Duodenal mucosa (tissue), 2 donors: ENCODE measurements at regions not wholly inside any gene's neighbourhood (a gene's known extent, or its start where the extent isn't known, plus 50 kb on each side); places are given as distances from the start of the nearest gene placed in this dataset.

ENCODE experiments used
- H3K27ac ChIP-seq: one replicate; pipeline ENCODE4 v1.7.0; 2013; ENCODE audit warnings: low read depth, low read length
- H3K27me3 ChIP-seq, 2 donors: one replicate each; pipeline ENCODE4 v1.7.0; 2013; ENCODE audit warnings: low read length in 2 of 2, control low read depth in 1 of 2; ENCODE audit not compliant: insufficient read depth in 2 of 2, control insufficient read depth in 1 of 2
- H3K36me3 ChIP-seq, 2 donors: one replicate each; pipeline ENCODE4 v1.7.0; 2013; ENCODE audit warnings: low read length in 2 of 2, control low read depth in 1 of 2; ENCODE audit not compliant: insufficient read depth in 2 of 2, control insufficient read depth in 1 of 2
- H3K4me1 ChIP-seq, 2 donors: one replicate each; pipeline ENCODE4 v1.7.0; 2013; ENCODE audit warnings: low read length in 2 of 2, control low read depth in 1 of 2; ENCODE audit not compliant: insufficient read depth in 2 of 2, control insufficient read depth in 1 of 2
- H3K4me3 ChIP-seq, 2 donors: one replicate each; pipeline ENCODE4 v1.7.0; 2013; ENCODE audit warnings: low read length in 2 of 2, low read depth in 1 of 2
- H3K9ac ChIP-seq, 2 donors: one replicate each; pipeline ENCODE4 v1.7.0; 2013; ENCODE audit warnings: low read length in 2 of 2, low read depth in 1 of 2
- H3K9me3 ChIP-seq, 2 donors: one replicate each; pipeline ENCODE4 v1.7.0; 2013; ENCODE audit warnings: low read length in 2 of 2, control low read depth in 1 of 2; ENCODE audit not compliant: control insufficient read depth in 1 of 2

GRCh38 chr5:82748688-82749460 is 328.3 kb downstream of the TMEM167A start:
- no peaks in the 10 kb centered on the region for H3K36me3 ChIP-seq
- peaks cover 6 to 11% of the 10 kb centered on the region in 2 donors for H3K4me1 ChIP-seq
- H3K27me3 ChIP-seq: no peaks in the 10 kb centered on the region
- H3K9ac ChIP-seq: no peak overlapping the region
- no peak overlapping the region for H3K27ac ChIP-seq
- no peaks in the 10 kb centered on the region for H3K9me3 ChIP-seq
- no peak overlapping the region for H3K4me3 ChIP-seq

DNA sequence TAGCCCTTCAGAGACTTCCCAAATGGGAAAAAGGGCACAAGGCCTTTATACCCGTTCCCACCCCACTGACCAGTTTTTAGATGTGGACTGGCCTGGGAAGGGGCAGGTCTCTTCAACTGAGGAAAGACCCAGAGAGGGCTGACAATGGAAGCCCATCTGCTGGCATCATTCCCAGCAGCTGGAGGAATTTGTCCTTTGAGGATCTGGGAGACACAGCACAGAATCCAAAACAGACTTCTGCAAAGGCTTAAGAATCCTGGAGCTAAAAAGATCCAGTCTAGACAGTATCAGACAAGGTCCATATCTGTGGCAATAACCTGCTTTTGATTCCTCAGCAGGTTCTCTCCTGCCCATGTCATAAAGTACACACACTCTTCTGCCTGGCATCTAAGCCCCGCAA is 329.2 kb downstream of the TMEM167A start:
- no peak overlapping the region for H3K9ac ChIP-seq
- no peak overlapping the region for H3K4me3 ChIP-seq
- no peaks in the 10 kb centered on the region for H3K9me3 ChIP-seq
- H3K4me1 ChIP-seq: peaks cover 6 to 11% of the 10 kb centered on the region in 2 donors
- H3K27ac ChIP-seq: no peak overlapping the region
- no peaks in the 10 kb centered on the region for H3K27me3 ChIP-seq
- no peaks in the 10 kb centered on the region for H3K36me3 ChIP-seq

- H3K9me3 ChIP-seq: no peaks in the 10 kb centered on the region
- no peaks in the 10 kb centered on the region for H3K36me3 ChIP-seq
- H3K4me1 ChIP-seq: peaks cover 6 to 11% of the 10 kb centered on the region in 2 donors
- no peak overlapping the region for H3K9ac ChIP-seq
- H3K27ac ChIP-seq: no peak overlapping the region
- no peaks in the 10 kb centered on the region for H3K27me3 ChIP-seq
- H3K4me3 ChIP-seq: no peak overlapping the region
Observed at GRCh38 chr5:82745016-82745415, 332.2 kb downstream of the TMEM167A start.

DNA sequence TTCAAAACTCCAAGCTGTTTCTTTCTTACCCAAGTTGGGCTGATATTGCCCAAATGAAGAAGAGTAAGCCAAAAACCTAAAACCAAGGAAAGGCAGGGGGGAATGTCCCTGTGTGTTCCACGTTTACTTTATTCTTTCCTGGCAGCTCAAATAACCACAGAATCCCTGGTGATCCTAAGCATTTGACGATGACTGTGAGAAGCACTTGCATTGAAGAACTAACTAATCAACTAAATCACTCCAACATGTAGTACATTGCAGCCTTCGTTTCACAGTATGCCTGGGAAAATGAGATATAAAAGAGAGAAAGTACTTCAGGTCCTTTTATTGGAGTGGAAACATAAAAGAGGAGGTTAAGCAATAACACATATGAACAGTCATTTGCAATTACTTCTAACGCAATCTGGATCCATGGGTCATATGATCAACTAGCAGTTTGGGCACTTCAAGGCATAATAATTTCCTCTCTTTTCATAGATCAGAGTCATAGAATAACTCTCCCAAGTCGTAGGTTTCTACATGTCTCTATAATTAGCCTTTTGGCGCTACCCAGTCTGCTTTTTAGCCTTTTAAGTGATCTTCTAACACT is 338.4 kb downstream of the TMEM167A start:
- Histone ChIP-seq H3K4me3 (no peak overlapping the region), H3K9me3 (no peaks in the 10 kb centered on the region), H3K27ac (no peak overlapping the region), H3K27me3 (no peaks in the 10 kb centered on the region), H3K36me3 (no peaks in the 10 kb centered on the region), H3K9ac (no peak overlapping the region), H3K4me1 (peaks cover 0 to 4% of the 10 kb centered on the region in 2 donors)

- Histone ChIP-seq H3K4me1 (peaks cover 4% of the 10 kb centered on the region in 2 donors), H3K27me3 (no peaks in the 10 kb centered on the region), H3K27ac (no peak overlapping the region), H3K4me3 (no peak overlapping the region), H3K9ac (no peak overlapping the region), H3K36me3 (no peaks in the 10 kb centered on the region), H3K9me3 (no peaks in the 10 kb centered on the region)
Observed at GRCh38 chr5:82735160-82735789, 341.9 kb downstream of the TMEM167A start.

DNA sequence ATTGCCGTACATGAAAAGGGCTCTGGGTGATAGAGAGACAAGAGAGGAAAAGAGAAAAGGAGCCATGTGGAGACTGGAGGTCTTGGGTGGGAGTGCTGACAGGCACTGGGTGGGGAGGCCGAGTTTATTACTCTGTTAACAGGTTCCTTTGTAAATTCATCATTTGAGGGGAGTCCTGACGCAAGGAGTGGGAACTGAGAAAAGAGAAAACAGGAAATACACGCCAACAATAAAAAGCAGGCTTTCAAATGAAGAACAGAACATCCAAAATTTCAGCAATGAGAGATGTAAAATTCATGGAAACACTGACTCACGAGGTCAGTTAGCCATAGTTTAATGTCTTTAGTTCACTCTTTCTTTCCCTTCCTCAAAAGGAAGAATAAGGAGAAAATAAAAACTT is 342.8 kb downstream of the TMEM167A start:
- no peak overlapping the region for H3K9ac ChIP-seq
- H3K27ac ChIP-seq: no peak overlapping the region
- no peak overlapping the region for H3K4me3 ChIP-seq
- H3K36me3 ChIP-seq: no peaks in the 10 kb centered on the region
- no peaks in the 10 kb centered on the region for H3K27me3 ChIP-seq
- H3K9me3 ChIP-seq: no peaks in the 10 kb centered on the region
- H3K4me1 ChIP-seq: peaks cover 4% of the 10 kb centered on the region in 2 donors

- no peaks in the 10 kb centered on the region for H3K9me3 ChIP-seq
- peaks cover 4% of the 10 kb centered on the region in 2 donors for H3K4me1 ChIP-seq
- no peak overlapping the region for H3K4me3 ChIP-seq
- H3K27ac ChIP-seq: no peak overlapping the region
- H3K9ac ChIP-seq: no peak overlapping the region
- no peaks in the 10 kb centered on the region for H3K36me3 ChIP-seq
- H3K27me3 ChIP-seq: no peaks in the 10 kb centered on the region
Observed at GRCh38 chr5:82730913-82731312, 346.3 kb downstream of the TMEM167A start.

DNA sequence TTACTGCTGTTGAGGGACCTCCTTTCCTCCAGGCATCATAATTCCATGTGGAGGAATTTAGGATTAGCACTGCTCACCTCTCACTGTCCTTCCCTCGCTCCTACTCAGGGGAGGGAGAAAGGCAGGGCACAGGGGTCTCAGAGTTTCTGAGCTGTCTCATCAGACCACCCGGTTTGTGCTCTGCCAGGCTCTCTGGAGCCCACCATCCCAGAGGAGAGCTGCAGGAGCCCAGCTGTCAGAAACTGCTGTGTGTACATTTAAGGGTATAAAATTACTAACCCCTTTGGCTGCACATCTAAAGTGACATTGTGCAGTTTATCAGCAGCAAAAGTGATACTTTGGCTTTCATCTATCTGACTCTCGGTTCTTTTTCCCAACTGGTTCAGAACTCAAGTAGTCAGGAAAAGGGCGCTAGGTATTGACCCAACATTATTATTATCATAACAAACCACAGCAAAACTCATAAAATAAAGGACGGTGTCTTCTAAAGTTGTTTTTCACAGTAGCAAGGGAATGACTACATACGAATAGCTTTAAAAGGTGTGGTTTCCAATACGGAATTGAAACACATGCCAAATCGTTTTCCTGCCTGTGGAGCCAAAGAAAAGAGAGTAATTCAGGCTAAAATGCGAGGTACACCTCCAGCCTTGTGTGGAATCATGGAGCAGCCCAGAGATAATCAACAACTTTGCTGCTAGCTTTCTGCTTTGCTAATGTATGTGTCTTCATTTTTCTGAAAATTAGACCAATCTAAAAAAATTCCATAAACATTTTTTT is 348.1 kb downstream of the TMEM167A start:
- Histone ChIP-seq H3K4me1 (peaks cover 0 to 4% of the 10 kb centered on the region in 2 donors), H3K27me3 (no peaks in the 10 kb centered on the region), H3K9ac (no peak overlapping the region), H3K36me3 (no peaks in the 10 kb centered on the region), H3K27ac (no peak overlapping the region), H3K4me3 (no peak overlapping the region), H3K9me3 (no peaks in the 10 kb centered on the region)

DNA sequence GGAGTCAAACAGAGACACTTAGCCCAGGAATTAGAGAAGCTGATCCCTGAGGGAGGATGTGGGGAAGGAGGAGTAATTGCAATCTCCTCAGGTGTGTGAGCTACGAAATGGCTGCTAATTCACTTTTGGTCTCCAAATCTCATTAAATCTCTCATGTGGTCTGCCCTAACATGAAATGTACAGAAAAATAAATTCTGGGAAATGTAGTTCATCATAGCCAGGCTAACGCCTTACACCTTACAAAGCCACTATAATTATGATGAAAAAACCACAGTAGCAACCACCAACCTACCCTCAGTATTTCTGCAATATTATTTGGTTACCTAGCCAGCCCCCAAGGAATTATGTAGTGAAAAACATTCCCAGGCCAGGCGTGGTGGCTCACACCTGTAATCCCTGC is 354.0 kb downstream of the TMEM167A start:
- Histone ChIP-seq H3K27ac (no peak overlapping the region), H3K27me3 (no peaks in the 10 kb centered on the region), H3K36me3 (no peaks in the 10 kb centered on the region), H3K9ac (no peak overlapping the region), H3K4me1 (no peaks in the 10 kb centered on the region), H3K4me3 (no peak overlapping the region), H3K9me3 (no peaks in the 10 kb centered on the region)

DNA sequence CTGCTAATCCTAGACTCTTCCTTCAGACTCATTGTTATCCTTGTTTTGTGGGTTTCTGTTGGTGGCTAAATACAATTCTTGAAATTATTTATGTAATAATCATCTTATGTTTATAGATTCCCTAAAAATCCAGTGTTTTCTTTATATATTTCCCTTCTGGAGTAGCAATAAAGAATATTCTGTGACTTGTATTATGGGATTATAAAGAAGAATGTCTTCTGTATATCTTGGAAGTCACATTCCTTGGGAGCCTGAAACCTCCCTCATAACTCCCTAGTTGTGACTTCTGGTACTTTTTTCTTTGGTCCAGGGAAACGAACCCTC is 356.1 kb downstream of the TMEM167A start:
- no peak overlapping the region for H3K4me3 ChIP-seq
- no peak overlapping the region for H3K9ac ChIP-seq
- no peaks in the 10 kb centered on the region for H3K9me3 ChIP-seq
- H3K27me3 ChIP-seq: no peaks in the 10 kb centered on the region
- H3K27ac ChIP-seq: no peak overlapping the region
- H3K4me1 ChIP-seq: no peaks in the 10 kb centered on the region
- H3K36me3 ChIP-seq: no peaks in the 10 kb centered on the region
